HG02852 (cell line): ENCODE measurements at regions not wholly inside any gene's neighbourhood (a gene's known extent, or its start where the extent isn't known, plus 50 kb on each side); places are given as distances from the start of the nearest gene placed in this dataset.

Experiments
- ATAC-seq: cut with Tn5 transposase; IDR thresholded peaks from one replicate; pipeline ENCODE4 v1.9.1; 2021; ENCODE audit warnings: mild to moderate bottlenecking, moderate library complexity; ENCODE audit not compliant: unreplicated experiment

GRCh38 chr19:30266687-30267086, 105.5 kb upstream of the ZNF536 start:
- ATAC-seq, result no peak

GRCh38 chr19:30267332-30267731, 104.9 kb upstream of the ZNF536 start:
- no peak for ATAC-seq

GRCh38 chr19:30268601-30269000, 103.6 kb upstream of the ZNF536 start:
- ATAC-seq, result no peak

- ATAC-seq, result no peak
Observed at GRCh38 chr19:30269638-30270037, 102.5 kb upstream of the ZNF536 start.

DNA sequence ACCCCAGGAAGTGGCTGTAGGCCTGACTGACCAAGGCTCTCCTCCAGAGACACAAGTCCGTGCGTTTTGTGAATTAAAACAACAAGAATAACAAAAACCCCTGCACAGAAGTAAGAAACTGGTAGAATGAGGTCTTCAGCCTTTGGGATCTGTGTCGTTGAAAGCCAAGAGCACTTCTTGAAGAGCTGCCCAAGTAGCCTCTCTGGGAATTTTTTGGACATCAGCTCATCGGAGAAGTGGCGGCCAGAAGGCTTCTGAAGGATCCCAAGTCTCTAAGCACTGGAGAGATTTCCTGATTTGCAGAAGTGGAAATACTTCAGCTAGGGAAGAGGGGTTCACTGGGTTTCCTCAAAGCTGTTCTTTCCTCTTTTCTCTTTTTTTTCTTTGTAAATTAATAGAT, 100.4 kb upstream of the ZNF536 start:
- no peak for ATAC-seq

GRCh38 chr19:30272554-30272953, 99.6 kb upstream of the ZNF536 start:
- ATAC-seq, result no peak

DNA sequence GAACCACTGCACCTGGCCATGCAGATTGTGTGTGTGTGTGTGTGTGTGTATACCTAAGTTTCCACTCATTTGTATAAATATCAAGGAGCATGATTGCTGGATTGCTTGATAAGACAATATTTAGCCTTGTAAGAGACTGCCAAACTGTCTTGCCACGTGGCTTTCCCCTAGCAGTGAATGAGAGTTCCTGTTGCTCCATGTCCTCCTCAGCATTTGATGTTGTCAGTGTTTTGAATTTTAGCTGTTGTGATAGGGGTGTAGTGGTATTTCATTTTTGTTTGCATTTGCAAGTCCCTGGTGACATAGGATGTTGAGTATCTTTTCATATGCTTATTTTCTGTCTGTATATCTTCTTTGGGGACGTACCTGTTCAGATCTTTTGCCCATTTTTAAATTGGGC, 99.0 kb upstream of the ZNF536 start:
- no peak for ATAC-seq

GRCh38 chr19:30274987-30275386, 97.2 kb upstream of the ZNF536 start:
- ATAC-seq, result no peak

- ATAC-seq, result no peak
Observed at GRCh38 chr19:30276011-30276882, 95.9 kb upstream of the ZNF536 start.

GRCh38 chr19:30276883-30277280, 95.3 kb upstream of the ZNF536 start:
- ATAC-seq, result no peak

GRCh38 chr19:30277941-30278881, 94.0 kb upstream of the ZNF536 start:
- ATAC-seq, result no peak

DNA sequence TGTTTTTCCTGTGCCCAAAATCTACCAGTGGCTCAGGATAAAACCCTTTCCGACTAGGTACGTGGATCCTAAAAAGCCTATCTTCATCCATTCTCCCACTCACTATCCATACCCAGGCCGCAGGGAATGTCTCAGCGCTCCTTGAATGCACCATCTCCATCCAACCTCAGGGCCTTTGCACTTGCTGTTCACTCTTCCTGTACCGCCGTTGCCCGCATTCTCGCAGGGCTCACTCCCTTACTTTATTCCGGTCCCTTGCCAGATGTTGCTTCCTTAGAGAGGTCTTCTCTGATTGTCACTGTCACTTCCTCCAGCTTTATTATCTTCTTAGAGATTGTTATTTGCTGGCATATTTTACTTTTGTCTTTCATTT, 93.3 kb upstream of the ZNF536 start:
- no peak for ATAC-seq

- no peak for ATAC-seq
Observed at GRCh38 chr19:30280018-30280417, 92.2 kb upstream of the ZNF536 start.

DNA sequence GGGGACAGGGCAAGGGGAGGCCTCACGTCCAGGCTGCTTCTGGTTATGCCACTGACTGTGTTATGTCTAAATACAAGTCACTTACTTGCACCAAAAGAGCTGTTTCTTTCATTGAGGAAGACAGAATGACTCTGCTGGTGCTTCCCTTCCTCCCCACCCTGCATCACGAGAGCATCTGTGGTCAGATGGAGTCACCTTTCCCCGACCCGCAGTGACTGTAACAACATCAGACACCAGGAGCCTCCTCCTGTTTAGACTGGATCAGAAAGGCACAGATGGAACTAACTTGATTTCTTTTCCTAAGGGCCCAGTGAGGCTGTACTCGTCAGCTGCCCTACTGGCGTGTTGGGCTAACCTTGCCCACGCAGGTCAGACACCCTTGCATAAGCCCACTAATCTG, 90.3 kb upstream of the ZNF536 start:
- ATAC-seq, result no peak

- ATAC-seq, result no peak
Observed at GRCh38 chr19:30283556-30283955, 88.6 kb upstream of the ZNF536 start.

GRCh38 chr19:30284209-30284608, 88.0 kb upstream of the ZNF536 start:
- no peak for ATAC-seq

GRCh38 chr19:30284885-30285284, 87.3 kb upstream of the ZNF536 start:
- ATAC-seq, result no peak

DNA sequence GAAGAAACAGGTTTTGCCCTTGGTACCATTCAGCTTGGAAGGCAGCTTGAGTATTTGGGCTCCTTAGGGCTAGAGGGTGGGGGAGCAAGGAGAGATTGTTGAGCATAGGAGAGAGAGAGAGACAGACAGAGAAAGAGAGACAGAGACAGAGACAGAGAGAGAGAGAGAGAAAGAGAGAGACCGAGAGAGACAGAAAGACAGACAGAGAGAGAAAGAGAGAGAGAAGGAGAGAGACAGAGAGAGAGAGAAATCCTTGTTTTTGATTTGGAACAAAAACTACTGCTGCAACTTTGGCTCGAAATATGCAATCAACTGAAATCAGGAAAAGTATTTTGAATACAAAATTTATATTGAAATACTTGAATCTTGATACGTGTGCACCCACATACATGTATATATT, 85.8 kb upstream of the ZNF536 start:
- no peak for ATAC-seq

DNA sequence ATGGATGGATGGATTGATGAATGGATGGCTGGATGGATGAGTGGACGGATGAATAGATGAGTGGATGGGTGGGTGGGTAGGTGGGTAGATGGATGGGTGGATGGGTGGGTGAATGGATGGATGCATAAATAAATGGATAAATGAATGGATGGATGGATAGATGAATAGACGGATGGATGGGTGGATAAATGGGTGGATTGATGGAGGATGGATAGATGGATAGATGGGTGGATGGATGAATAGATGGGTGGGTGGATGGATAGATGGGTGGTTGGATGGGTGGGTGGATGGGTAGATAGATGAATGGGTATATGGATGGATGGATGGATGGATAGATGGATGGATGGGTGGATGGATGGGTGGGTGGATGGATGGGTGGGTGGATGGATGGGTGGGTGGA, 84.9 kb upstream of the ZNF536 start:
- no peak for ATAC-seq

DNA sequence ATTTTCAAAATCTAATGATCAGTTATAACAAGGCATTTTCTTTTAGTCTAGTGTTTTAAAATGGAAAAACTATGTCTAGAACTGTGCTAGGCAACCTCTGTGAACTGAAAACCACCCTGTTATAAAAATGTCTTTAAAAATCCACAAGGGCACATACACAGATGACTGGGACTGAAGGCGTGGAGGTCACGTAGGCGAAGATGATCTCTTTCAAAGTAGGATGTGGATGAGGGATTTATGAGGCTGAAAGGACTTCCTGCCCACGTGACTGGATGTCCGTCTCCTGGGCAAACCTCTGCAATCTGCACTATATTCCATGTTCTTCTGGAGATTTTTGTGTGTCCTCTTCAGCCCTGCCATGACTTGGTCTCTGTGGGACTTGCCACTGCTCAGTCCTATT, 84.2 kb upstream of the ZNF536 start:
- no peak for ATAC-seq

DNA sequence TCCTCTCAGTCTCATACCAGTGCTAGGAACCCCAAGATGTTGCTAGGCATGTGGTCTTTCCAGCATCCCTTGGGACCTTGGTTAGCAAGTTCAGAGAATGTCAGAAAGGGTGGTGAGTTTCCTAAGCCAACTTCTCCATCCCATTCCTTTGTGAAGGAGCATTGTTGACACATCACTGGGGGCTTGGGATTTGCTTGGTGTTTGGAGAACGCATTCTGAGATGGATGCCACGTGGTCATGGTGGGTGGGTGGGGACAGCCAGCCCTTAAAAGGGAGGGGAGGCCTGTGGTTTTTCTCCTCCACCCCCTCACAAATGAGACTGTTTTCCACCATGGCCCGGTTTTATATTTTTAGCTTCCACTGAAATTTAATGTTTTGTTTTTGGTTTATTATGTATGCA, 83.3 kb upstream of the ZNF536 start:
- no peak for ATAC-seq

GRCh38 chr19:30289336-30289735, 82.8 kb upstream of the ZNF536 start:
- no peak for ATAC-seq
